ENCODE measurements at regions not wholly inside any gene's neighbourhood (a gene's known extent, or its start where the extent isn't known, plus 50 kb on each side); places are given as distances from the start of the nearest gene placed in this dataset.

DNA sequence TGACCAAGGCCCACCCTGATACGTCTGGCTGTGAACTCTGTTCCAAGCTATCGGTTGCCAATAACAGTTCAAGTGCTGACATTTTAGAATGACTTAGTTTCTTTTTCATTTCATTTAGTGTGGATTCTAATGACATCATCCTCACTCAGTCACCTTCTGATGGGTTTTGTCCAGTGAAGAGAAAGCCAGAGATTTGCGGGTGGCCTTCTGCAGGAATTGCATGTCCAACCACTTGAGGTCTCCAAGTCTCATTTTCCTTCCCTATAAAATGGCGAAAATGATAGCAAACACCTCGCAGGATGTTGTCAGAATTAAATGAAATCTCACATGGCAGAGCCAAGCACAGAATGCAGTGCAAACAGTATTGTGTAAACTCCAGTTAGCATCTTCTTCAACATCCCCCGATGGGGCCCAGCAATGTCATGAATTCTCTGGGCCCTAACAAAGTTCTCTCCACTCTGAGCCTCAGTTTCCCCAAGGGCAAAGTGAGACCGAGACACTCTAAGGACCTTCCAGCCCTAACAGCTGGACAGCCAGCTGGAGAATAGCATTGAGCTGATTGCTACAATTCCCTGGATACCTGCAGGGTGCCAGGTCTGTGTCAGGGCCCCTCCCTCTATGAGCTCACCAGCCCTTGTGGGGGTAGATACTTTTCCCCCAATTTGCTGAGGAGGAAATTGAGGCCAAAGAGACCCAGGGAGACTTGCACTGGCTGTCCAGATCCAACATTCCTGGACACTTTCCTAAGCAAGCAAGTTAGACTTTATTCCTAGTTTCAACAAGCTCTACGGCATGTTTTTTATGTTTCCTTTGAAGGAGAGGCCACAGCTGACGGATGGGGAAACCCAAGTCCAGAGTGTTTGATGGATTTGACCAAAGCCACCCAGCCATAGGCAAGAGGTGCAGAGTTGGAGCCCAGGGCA lies 286.7 kb downstream of the MN1 start (continued):
- TF ChIP-seq KDM5A (IDR thresholded peaks at IDR 0.05; ENCODE audit: low read length) (no peak), POU5F1 (IDR thresholded peaks at IDR 0.05; ENCODE audit: low read depth, low read length) (no peak), TBP (IDR thresholded peaks at IDR 0.05; ENCODE audit: low read depth, low read length) (no peak), BCL11A (IDR thresholded peaks at IDR 0.05; ENCODE audit: low read depth in 2 of 2, low read length in 2 of 2) (no peak), SIX5 (IDR thresholded peaks at IDR 0.05; ENCODE audit: low read depth, low read length) (no peak)

Measured in H1 (cell line).